ENCODE measurements at regions not wholly inside any gene's neighbourhood (a gene's known extent, or its start where the extent isn't known, plus 50 kb on each side); places are given as distances from the start of the nearest gene placed in this dataset.

DNA sequence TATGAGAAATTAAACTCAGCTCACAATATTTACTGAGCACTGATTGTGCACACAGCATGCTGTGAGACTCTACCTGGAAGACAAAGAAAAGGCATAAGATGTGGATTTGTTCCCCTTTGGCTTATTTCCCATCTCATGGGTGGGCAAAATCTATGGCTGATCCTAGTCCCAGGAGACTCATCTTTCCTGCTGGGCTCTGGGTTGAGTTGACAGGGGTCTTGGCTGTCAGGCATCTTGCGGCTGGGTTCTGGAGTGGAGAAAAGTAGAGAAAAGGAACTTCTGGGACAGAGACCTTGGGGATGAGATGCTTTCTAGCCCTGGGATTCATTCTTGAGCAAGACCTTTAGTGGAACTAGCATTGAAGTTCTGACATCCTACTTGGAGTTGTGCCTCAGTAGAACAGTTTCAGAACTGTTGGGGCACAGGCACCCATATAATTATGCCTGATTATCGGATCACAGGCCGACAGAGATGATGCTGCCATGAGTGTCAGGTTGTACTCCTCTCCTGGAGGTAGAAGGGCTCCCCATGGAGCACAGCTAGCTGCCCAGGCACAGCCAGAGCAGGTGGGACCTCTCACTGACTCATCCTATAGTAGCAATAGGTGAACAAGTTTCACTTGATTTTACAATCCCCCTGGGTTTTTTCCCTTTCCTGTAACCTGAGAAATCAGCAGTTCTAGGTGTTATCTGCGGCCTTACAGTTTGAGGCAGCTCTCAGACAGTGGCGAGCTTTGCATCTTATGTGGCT lies 260.9 kb downstream of the CYRIA start:
- H3K9me3 ChIP-seq (ENCODE audit: control insufficient read depth, insufficient read depth, low read depth, low read length): no peaks in the 10 kb centered on the region
- no peaks in the 10 kb centered on the region for H3K36me3 ChIP-seq (ENCODE audit: control insufficient read depth in 2 of 2, insufficient read depth in 1 of 2, low read length in 2 of 2)
- no peak overlapping the region for H3K4me3 ChIP-seq (ENCODE audit: low read depth, low read length)
- H3K4me1 ChIP-seq (ENCODE audit: control insufficient read depth, insufficient read depth, low read length): no peaks in the 10 kb centered on the region
- H3K27ac ChIP-seq (ENCODE audit: extremely low read depth, low read depth, low read length): no peak overlapping the region
- ChIA-PET POLR2A (no interaction called here), CTCF (no interaction called here)
- no peak for TF ChIP-seq ZNF248 (tag by site-specific recombination; IDR thresholded peaks at IDR 0.05)
- TF ChIP-seq ZNF560 (tag by site-specific recombination; IDR thresholded peaks at IDR 0.05; ENCODE audit: borderline replicate concordance): no peak
- no peak for TF ChIP-seq ZBTB1 (tag by site-specific recombination; IDR thresholded peaks at IDR 0.05)
- TF ChIP-seq ZNF426 (tag by site-specific recombination; IDR thresholded peaks at IDR 0.05): no peak
- peak; percentile 53; the same call in 1 of the 2 replicates for TF ChIP-seq GLIS1 (tag by site-specific recombination; IDR thresholded peaks at IDR 0.05)
- TF ChIP-seq WT1 (tag by site-specific recombination; IDR thresholded peaks at IDR 0.05): no peak

GRCh38 chr2:16404146-16404545 lies 261.5 kb downstream of the CYRIA start:
- ChIA-PET POLR2A (no interaction called here), CTCF (no interaction called here)
- H3K4me1 ChIP-seq (ENCODE audit: control insufficient read depth, insufficient read depth, low read length): no peaks in the 10 kb centered on the region
- H3K9me3 ChIP-seq (ENCODE audit: control insufficient read depth, insufficient read depth, low read depth, low read length): no peaks in the 10 kb centered on the region
- H3K36me3 ChIP-seq (ENCODE audit: control insufficient read depth in 2 of 2, insufficient read depth in 1 of 2, low read length in 2 of 2): no peaks in the 10 kb centered on the region
- H3K27ac ChIP-seq (ENCODE audit: extremely low read depth, low read depth, low read length): no peak overlapping the region
- H3K4me3 ChIP-seq (ENCODE audit: low read depth, low read length): no peak overlapping the region
- no peak for TF ChIP-seq ZNF596 (tag by site-specific recombination; IDR thresholded peaks at IDR 0.05)
- no peak for TF ChIP-seq ZNF580 (tag by site-specific recombination; IDR thresholded peaks at IDR 0.05)
- TF ChIP-seq BCL11B (tag by site-specific recombination; IDR thresholded peaks at IDR 0.05; ENCODE audit: low read depth): no peak
- TF ChIP-seq TCF7L2 (IDR thresholded peaks at IDR 0.05; ENCODE audit: borderline replicate concordance, low read depth, low read length): no peak
- no peak for TF ChIP-seq OSR2 (tag by site-specific recombination; IDR thresholded peaks at IDR 0.05)
- TF ChIP-seq ZNF292 (tag by site-specific recombination; IDR thresholded peaks at IDR 0.05; ENCODE audit: borderline replicate concordance, low read depth): no peak
- TF ChIP-seq ZNF654 (tag by site-specific recombination; IDR thresholded peaks at IDR 0.05; ENCODE audit: low read depth): no peak
- no peak for TF ChIP-seq SP3 (tag by site-specific recombination; IDR thresholded peaks at IDR 0.05)
- TF ChIP-seq ZNF837 (tag by site-specific recombination; IDR thresholded peaks at IDR 0.05): no peak
- TF ChIP-seq KLF16 (tag by site-specific recombination; IDR thresholded peaks at IDR 0.05): no peak
- no peak for TF ChIP-seq ZNF433 (tag by site-specific recombination; IDR thresholded peaks at IDR 0.05; ENCODE audit: low read depth)
- TF ChIP-seq, protein P1, sequence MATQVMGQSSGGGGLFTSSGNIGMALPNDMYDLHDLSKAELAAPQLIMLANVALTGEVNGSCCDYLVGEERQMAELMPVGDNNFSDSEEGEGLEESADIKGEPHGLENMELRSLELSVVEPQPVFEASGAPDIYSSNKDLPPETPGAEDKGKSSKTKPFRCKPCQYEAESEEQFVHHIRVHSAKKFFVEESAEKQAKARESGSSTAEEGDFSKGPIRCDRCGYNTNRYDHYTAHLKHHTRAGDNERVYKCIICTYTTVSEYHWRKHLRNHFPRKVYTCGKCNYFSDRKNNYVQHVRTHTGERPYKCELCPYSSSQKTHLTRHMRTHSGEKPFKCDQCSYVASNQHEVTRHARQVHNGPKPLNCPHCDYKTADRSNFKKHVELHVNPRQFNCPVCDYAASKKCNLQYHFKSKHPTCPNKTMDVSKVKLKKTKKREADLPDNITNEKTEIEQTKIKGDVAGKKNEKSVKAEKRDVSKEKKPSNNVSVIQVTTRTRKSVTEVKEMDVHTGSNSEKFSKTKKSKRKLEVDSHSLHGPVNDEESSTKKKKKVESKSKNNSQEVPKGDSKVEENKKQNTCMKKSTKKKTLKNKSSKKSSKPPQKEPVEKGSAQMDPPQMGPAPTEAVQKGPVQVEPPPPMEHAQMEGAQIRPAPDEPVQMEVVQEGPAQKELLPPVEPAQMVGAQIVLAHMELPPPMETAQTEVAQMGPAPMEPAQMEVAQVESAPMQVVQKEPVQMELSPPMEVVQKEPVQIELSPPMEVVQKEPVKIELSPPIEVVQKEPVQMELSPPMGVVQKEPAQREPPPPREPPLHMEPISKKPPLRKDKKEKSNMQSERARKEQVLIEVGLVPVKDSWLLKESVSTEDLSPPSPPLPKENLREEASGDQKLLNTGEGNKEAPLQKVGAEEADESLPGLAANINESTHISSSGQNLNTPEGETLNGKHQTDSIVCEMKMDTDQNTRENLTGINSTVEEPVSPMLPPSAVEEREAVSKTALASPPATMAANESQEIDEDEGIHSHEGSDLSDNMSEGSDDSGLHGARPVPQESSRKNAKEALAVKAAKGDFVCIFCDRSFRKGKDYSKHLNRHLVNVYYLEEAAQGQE (tag by site-specific recombination; IDR thresholded peaks at IDR 0.05): no peak
- no peak for TF ChIP-seq ZNF24 (tag by site-specific recombination; IDR thresholded peaks at IDR 0.05)
- no peak for TF ChIP-seq ZBTB21 (tag by site-specific recombination; IDR thresholded peaks at IDR 0.05)
- no peak for TF ChIP-seq ZSCAN18 (tag by site-specific recombination; IDR thresholded peaks at IDR 0.05)
- TF ChIP-seq YY2 (tag by site-specific recombination; IDR thresholded peaks at IDR 0.05): no peak
- no peak for TF ChIP-seq ZNF157 (tag by site-specific recombination; IDR thresholded peaks at IDR 0.05)
- no peak for TF ChIP-seq REPIN1 (tag by site-specific recombination; IDR thresholded peaks at IDR 0.05; ENCODE audit: low read depth)
- TF ChIP-seq ZNF530 (tag by site-specific recombination; IDR thresholded peaks at IDR 0.05; ENCODE audit: low read depth): no peak
- TF ChIP-seq KLF8 (tag by site-specific recombination; IDR thresholded peaks at IDR 0.05): no peak
